Activated CD4-positive, alpha-beta T cell treated with anti-CD3 and anti-CD28 coated beads for 4 hours (primary cell): ENCODE measurements at regions not wholly inside any gene's neighbourhood (a gene's known extent, or its start where the extent isn't known, plus 50 kb on each side); places are given as distances from the start of the nearest gene placed in this dataset.

Source experiments
- DNase-seq, 2 donors: peaks; one replicate each; pipeline ENCODE4 v3.0.0-alpha.2; 2020

DNA sequence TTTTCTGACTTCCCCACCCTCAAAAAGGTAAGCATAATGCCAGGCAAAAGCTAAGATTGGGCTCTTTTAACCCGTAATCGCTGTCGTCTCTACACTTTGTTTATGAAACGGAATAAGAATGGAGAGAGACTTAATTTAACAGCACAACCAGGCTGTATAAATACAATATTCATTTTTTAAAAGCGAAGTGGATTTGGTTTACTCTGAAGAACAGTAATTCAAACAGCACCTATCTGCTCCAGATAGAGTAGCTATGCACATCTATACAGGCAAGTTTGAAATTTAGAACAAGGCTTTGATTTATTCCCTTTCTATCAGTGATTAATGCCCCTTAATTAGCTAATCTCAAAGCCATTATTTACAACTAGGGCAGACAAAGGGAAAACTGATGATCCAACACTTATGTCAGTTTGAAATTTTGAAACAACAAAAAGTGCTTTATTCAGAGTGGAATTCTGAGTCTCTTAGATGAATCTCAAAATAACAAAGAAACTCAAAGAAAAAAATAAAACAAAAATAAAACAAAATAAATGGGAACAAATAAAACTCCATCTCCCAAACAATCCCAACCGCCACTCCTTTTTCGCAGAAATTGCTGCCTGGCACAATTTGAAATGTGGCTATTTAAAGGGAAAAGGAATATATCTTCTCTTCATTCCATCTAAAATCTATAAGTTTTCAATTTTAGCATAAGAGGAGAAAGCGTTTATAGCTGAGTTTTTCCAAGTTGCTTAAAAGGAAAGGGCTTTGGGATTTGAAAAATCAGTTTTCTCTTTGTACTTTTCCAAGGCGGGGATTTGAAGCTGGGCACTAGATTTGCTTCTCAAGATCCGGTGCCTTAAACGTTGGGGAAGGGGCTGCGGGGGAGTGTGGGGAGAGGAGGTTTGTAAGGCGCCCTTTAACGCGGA is 298.6 kb downstream of the PARP8 start:
- no peak for DNase-seq

DNA sequence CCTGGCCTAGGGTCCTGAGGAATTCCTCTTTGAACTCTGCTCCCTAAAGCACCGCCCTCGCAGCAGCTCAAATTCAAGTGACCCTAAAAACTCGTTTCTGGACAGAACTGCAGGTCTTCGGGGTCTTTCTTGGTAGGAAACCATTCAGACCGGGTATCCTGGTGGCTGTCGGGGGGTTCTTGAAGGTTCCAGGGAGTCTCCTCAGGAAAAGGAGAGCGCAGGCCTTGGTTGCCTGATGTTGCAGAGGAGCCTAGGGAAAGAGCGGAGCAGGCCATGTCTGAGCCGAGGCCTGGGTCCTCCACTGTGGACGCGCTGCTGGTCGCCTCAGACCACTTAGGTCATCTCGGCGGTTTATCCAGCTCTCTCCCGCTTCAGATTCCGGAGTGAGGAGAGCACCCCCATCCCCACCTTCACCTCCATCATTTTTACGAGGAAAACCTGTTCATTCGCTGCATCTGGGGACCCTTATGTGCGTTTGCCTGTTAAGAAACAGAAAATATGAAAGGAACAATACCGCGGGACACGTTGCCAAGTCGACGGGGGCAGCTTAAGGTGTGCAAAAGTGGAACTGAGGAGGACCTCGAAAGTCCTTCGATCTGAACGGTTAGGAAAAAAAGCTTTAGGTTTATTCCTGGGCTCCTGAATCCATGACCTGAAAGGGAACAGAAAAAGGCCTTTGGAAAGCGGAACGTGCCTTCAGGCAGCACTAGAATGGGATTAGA is 299.4 kb downstream of the PARP8 start:
- DNase-seq, result no peak

GRCh38 chr5:50967009-50967562 is 300.6 kb downstream of the PARP8 start:
- no peak for DNase-seq

- DNase-seq, result no peak
Measured at GRCh38 chr5:50967563-50968355, 301.3 kb downstream of the PARP8 start.

- DNase-seq, result no peak
Measured at GRCh38 chr5:50968356-50969149, 302.1 kb downstream of the PARP8 start.

GRCh38 chr5:50969151-50970031 is 303.0 kb downstream of the PARP8 start:
- DNase-seq, result no peak

GRCh38 chr5:50975840-50976239 is 309.4 kb downstream of the PARP8 start:
- DNase-seq, result no peak

GRCh38 chr5:50978924-50979323 is 312.5 kb downstream of the PARP8 start:
- DNase-seq, result no peak

- no peak for DNase-seq
Measured at GRCh38 chr5:50984640-50985039, 318.2 kb downstream of the PARP8 start.

DNA sequence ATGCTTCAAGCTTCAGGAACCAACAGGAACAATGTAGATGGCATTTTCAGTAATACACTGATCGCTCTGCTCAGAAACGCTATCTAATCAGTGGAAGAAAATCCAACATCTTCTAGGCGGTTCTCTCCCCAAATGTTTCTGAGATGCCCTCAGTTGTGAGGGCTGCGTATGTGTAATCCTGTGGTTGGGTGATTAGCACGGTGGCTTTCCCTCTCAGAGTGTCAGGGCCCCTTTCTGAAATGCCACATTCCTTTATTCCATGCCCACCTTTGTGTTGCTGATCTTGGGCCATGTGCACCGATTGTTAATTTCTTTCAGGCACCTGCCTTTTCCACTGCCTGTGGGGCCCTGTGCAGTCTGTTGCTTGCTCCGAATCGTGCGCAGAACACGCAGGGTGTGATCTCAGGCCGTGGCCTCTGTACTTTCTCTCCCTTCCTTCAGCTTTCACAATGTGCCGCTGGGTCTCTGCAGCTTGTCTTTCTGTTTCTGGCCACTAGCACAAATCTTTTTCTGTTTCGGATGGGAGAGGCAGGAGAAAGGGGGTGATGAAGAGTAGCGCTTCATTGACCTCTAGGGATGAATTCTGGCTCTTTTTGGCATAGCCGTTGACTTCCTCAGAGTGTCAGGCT is 324.0 kb downstream of the PARP8 start:
- no peak for DNase-seq

DNA sequence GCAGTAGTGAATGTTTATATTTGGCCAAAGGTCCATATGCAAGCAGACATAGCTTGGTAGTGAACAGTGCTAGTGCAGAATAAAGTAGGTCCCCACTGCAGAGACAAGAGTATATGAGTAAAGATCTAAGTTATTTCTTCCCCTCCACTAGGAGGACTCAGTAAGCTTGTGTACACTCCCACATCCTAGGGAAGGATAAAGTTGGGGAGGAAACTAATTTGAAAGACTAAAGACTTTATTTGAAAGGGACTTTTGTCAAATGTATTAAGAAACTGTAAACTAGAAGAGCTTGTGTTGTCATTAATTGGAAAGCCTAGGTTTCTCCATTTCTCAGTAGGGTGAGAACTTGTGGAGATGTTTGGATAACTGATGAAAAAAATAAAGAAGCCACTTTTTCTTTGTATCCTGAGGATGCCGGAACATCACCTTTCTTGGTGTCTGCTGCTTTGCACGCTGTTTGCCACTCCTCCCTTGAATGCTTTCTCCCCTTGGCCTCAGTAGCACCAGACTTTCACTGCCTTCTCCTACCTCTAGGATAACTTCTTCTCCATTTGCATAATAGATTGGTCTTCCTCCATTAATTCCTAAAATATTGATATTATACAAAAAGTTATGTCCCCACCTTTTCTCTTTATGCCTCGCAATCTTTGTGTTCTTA is 329.0 kb downstream of the PARP8 start:
- DNase-seq, result no peak

DNA sequence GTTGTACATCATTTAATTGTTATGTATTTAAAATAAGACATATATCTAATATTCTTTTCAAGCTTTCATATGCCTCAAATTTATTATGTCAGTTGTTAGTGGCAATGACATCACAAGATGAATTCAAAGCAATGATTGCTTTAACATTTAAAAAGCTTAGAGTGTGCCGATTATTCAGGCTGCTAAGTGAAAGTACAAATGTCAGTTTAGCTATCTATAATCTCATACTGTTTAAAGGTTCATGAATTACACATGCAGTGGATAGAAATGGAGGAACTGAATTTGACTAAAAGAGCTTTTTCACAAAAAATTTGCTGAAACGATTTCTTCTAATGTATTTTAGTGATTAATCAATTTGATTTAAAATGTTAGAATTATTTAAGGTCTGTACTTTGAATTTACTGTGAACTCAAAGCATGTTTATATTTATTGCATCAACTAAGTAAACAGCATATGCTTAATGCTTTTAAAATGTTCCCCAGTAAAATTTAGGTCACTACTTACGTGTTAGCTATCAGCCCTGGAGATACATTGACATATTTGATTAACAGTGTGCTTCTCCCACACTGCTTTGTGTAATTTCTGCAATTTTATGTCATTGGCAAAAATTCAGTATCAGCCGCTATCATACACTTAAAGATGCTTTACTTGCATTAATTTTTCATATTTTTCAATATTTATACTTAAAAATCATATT is 334.9 kb downstream of the PARP8 start:
- DNase-seq, result no peak

DNA sequence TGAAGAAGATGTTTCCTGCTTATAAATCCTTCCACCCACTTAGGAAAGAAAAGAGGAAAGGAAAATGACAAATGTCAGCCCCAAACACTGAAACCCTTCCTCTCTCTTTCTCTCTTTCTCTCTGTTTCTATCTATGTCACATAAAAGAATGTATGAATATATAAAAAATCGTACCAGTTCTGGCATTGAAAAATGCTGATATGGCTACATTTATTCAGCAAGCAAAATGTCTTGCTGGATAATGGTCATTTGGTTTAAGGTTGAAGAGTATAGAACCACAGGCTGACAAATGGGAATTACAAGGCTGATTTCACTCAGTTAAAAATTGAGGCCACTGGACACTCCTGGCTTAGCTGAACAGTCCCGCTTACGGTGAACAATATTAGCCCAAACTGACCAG is 335.9 kb downstream of the PARP8 start:
- no peak for DNase-seq

- no peak for DNase-seq
Measured at GRCh38 chr5:51013036-51013435, 346.6 kb downstream of the PARP8 start.

DNA sequence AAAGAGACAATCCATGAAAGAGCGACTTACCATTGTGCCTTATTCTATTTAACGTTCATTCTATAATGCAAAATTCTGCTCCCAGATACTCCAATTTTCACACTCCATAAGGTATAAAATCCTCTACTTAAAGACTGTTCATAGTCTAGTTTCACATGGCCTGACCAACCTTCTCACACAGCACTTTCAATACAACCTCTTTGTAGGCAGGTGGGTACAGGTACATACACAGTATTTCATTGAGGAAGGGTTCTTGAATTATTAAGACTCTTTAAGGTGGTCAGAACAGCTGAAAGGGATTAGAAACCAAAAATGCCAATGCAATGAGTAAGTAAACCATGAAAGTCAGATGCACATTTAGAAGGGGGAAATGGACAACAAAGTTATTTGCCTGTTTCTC is 352.0 kb downstream of the PARP8 start:
- DNase-seq, result no peak

DNA sequence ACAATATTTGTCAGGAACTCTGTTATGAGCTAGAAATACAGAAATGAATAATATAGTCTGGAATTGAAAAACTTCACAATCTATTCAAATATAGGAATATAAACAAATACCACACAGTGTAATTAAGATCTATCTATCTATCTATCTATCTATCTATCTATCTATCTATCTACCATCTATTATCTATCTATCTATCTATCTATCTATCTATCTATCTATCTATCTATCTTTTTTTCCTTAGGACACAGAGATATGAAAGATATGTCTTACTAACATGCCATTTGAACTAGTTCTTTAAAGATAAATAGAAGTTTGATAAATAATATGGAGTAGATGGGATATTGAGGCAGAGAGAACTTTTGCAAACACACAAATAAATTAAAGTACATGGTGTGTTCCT is 357.8 kb downstream of the PARP8 start:
- no peak for DNase-seq

- no peak for DNase-seq
Measured at GRCh38 chr5:51027271-51027670, 356.0 kb upstream of the ISL1 start.

DNA sequence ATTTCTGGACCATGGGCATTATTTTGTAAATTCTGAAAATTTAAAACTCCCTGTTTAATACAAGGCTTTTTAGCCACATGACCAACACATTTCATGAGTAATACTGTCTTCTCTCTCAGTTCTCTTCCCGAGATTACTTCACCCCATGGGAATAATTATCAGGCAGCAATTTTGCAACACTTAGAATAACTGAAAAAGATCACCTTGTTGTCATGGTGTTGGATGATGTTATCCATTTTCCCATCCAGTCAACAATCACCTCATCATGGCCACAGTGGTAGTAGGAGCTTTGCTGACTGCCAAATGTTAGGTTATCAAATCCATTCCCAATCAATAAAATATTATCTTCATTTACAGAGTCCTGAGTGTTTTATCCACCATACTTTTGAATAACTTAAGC is 354.9 kb upstream of the ISL1 start:
- DNase-seq, result no peak

- DNase-seq, result no peak
Measured at GRCh38 chr5:51033215-51033614, 350.0 kb upstream of the ISL1 start.
